ENCODE measurements at regions not wholly inside any gene's neighbourhood (a gene's known extent, or its start where the extent isn't known, plus 50 kb on each side); places are given as distances from the start of the nearest gene placed in this dataset.

DNA sequence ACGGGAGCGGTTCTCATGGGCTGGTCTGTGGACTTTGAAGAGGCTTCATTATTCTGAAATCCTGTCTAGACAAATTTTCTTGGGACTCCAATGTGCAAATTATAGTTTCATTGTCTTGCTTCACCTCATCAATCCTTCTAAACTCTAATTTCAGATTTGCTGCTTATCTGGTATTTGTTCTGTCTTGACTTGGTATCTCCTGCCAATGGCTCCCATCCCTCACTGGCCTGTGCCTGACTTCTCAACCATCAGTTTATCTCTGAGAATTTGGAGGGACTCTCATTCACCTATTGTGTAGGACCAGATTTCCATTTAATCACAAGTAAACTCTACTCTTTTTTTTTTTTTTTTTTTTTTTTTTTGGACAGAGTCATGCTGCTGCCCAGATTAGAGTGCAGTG is 960.2 kb upstream of the NR2F2 start:
- TF ChIP-seq, protein P1, sequence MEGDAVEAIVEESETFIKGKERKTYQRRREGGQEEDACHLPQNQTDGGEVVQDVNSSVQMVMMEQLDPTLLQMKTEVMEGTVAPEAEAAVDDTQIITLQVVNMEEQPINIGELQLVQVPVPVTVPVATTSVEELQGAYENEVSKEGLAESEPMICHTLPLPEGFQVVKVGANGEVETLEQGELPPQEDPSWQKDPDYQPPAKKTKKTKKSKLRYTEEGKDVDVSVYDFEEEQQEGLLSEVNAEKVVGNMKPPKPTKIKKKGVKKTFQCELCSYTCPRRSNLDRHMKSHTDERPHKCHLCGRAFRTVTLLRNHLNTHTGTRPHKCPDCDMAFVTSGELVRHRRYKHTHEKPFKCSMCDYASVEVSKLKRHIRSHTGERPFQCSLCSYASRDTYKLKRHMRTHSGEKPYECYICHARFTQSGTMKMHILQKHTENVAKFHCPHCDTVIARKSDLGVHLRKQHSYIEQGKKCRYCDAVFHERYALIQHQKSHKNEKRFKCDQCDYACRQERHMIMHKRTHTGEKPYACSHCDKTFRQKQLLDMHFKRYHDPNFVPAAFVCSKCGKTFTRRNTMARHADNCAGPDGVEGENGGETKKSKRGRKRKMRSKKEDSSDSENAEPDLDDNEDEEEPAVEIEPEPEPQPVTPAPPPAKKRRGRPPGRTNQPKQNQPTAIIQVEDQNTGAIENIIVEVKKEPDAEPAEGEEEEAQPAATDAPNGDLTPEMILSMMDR (IDR thresholded peaks at IDR 0.05), result no peak
- TF ChIP-seq ZFX (IDR thresholded peaks at IDR 0.05; ENCODE audit: borderline replicate concordance), result no peak

Measured in 22Rv1 (cell line).